ENCODE measurements at regions not wholly inside any gene's neighbourhood (a gene's known extent, or its start where the extent isn't known, plus 50 kb on each side); places are given as distances from the start of the nearest gene placed in this dataset.
"Not testable (repeated sequence)": the region's sequence is repeated elsewhere in the genome, so short reads cannot be mapped to it uniquely, and the experiment has no call there.

DNA sequence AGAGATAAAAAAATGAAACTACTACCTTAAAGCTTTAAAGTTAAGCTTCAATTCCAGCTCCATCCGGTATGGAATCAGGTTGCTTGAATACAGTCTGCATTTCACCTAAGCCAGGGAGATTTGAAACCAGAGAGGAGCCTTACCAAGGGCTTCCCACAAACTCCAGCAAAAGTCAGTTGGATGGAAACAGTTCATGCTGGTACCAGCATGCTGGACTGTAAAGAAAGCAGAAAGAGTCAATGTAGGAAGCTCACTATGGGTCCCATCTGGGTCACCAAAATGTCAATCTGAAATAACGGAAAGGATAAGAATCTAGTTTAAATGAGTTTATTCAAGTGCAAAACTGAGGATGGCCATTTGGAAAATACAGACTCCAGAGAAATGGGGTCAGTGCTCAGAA, 65.3 kb downstream of the CDO1 start:
- Histone ChIP-seq H3K27ac (replicated peaks) (no peak overlapping the region), H3K4me3 (replicated peaks; ENCODE audit: insufficient read depth, low read length) (no peak overlapping the region), H3K27me3 (ENCODE audit: insufficient read depth, poor library complexity, severe bottlenecking) (no peaks in the 10 kb centered on the region)
- DNase-seq (ENCODE audit: low read depth in 1 of 2, low spot score in 1 of 2): no peak
- TF ChIP-seq, protein P1, sequence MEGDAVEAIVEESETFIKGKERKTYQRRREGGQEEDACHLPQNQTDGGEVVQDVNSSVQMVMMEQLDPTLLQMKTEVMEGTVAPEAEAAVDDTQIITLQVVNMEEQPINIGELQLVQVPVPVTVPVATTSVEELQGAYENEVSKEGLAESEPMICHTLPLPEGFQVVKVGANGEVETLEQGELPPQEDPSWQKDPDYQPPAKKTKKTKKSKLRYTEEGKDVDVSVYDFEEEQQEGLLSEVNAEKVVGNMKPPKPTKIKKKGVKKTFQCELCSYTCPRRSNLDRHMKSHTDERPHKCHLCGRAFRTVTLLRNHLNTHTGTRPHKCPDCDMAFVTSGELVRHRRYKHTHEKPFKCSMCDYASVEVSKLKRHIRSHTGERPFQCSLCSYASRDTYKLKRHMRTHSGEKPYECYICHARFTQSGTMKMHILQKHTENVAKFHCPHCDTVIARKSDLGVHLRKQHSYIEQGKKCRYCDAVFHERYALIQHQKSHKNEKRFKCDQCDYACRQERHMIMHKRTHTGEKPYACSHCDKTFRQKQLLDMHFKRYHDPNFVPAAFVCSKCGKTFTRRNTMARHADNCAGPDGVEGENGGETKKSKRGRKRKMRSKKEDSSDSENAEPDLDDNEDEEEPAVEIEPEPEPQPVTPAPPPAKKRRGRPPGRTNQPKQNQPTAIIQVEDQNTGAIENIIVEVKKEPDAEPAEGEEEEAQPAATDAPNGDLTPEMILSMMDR (IDR thresholded peaks at IDR 0.05; ENCODE audit: insufficient read depth, low read length): no peak
- TF ChIP-seq POLR2AphosphoS5 (IDR thresholded peaks at IDR 0.05; ENCODE audit: low read depth) (no peak), GABPA (IDR thresholded peaks at IDR 0.05; ENCODE audit: low read depth) (no peak)
- TF ChIP-seq, protein P2, sequence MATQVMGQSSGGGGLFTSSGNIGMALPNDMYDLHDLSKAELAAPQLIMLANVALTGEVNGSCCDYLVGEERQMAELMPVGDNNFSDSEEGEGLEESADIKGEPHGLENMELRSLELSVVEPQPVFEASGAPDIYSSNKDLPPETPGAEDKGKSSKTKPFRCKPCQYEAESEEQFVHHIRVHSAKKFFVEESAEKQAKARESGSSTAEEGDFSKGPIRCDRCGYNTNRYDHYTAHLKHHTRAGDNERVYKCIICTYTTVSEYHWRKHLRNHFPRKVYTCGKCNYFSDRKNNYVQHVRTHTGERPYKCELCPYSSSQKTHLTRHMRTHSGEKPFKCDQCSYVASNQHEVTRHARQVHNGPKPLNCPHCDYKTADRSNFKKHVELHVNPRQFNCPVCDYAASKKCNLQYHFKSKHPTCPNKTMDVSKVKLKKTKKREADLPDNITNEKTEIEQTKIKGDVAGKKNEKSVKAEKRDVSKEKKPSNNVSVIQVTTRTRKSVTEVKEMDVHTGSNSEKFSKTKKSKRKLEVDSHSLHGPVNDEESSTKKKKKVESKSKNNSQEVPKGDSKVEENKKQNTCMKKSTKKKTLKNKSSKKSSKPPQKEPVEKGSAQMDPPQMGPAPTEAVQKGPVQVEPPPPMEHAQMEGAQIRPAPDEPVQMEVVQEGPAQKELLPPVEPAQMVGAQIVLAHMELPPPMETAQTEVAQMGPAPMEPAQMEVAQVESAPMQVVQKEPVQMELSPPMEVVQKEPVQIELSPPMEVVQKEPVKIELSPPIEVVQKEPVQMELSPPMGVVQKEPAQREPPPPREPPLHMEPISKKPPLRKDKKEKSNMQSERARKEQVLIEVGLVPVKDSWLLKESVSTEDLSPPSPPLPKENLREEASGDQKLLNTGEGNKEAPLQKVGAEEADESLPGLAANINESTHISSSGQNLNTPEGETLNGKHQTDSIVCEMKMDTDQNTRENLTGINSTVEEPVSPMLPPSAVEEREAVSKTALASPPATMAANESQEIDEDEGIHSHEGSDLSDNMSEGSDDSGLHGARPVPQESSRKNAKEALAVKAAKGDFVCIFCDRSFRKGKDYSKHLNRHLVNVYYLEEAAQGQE (IDR thresholded peaks at IDR 0.05; ENCODE audit: insufficient replicate concordance, low read depth): no peak

DNA sequence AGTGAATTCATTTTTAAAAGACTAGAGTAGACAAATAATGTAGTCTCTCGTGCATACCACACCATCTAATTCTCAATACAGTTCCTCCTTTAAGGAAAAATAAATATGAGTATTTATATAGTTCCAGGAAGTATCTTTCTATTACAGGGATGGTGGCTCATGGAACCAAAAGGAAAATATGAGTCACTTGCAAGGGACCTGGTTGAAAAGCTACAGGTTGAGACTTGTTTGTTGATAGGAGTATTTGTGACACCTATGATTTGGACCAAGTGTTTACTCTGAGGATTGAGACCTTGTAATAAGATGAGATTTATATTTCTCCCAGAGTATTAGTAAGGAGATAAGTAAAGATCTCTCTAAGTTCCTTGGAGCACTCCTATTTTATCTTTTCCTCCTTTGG, 67.4 kb downstream of the CDO1 start:
- DNase-seq (ENCODE audit: low read depth in 1 of 2, low spot score in 1 of 2): no peak
- Histone ChIP-seq H3K27ac (replicated peaks) (no peak overlapping the region), H3K27me3 (ENCODE audit: insufficient read depth, poor library complexity, severe bottlenecking) (no peaks in the 10 kb centered on the region), H3K4me3 (replicated peaks; ENCODE audit: insufficient read depth, low read length) (no peak overlapping the region)
- no peak for TF ChIP-seq SPI1 (IDR thresholded peaks at IDR 0.05; ENCODE audit: borderline replicate concordance, low read depth)
- TF ChIP-seq, protein P2 (IDR thresholded peaks at IDR 0.05; ENCODE audit: insufficient replicate concordance, low read depth): no peak
- TF ChIP-seq GABPA (IDR thresholded peaks at IDR 0.05; ENCODE audit: low read depth): no peak

DNA sequence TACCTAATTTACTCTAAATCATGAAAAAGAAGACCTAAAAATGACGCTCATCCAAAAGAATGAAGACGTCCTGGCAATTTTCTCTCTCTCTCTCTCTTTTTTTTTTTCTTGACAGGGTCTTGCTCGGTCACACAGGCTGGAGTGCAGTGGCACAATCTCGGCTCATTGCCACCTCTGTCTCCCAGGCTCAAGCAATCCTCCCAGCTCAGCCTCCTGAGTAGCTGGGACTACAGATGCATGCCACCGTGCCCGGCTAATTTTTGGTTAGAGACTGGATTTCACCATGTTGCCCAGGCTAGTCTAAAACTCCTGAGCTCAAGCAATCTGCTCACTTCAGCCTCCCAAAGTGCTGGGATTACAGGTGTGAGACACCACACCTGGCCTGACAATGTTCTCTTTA, 77.2 kb downstream of the CDO1 start:
- not testable (repeated sequence) for H3K4me3 ChIP-seq (replicated peaks; ENCODE audit: insufficient read depth, low read length); H3K27ac ChIP-seq (replicated peaks); H3K27me3 ChIP-seq (ENCODE audit: insufficient read depth, poor library complexity, severe bottlenecking); DNase-seq (ENCODE audit: low read depth in 1 of 2, low spot score in 1 of 2)

DNA sequence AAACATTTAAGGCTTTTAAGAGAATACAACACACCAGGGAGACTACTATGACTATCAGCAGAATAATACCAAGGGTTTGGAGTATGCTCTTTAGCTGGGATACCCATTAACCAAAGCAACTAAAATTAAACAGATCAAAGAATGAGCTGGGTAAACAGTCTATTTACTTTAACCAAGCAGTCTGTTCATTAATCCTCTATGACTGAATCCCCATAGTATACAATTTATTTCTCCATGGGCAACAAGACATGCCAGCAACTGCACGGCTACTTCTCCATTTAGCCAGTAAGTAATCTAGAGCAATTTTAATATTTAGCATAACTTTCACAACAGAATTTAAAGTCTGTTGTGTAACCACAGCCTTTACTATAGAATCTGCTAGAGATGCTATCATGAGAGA, 77.6 kb downstream of the CDO1 start:
- Histone ChIP-seq H3K27me3 (ENCODE audit: insufficient read depth, poor library complexity, severe bottlenecking) (no peaks in the 10 kb centered on the region), H3K27ac (replicated peaks) (no peak overlapping the region), H3K4me3 (replicated peaks; ENCODE audit: insufficient read depth, low read length) (no peak overlapping the region)
- no peak for DNase-seq (ENCODE audit: low read depth in 1 of 2, low spot score in 1 of 2)
- TF ChIP-seq, protein P2 (IDR thresholded peaks at IDR 0.05; ENCODE audit: insufficient replicate concordance, low read depth): no peak
- TF ChIP-seq POLR2AphosphoS5 (IDR thresholded peaks at IDR 0.05; ENCODE audit: low read depth) (no peak), SPI1 (IDR thresholded peaks at IDR 0.05; ENCODE audit: borderline replicate concordance, low read depth) (no peak), GABPA (IDR thresholded peaks at IDR 0.05; ENCODE audit: low read depth) (no peak)
- TF ChIP-seq, protein P1 (IDR thresholded peaks at IDR 0.05; ENCODE audit: insufficient read depth, low read length): no peak

Data from HL-60 (cell line).